ENCODE measurements at regions not wholly inside any gene's neighbourhood (a gene's known extent, or its start where the extent isn't known, plus 50 kb on each side); places are given as distances from the start of the nearest gene placed in this dataset.
A peak's percentile ranks its signal among the peaks of the same experiment; 100 is the strongest.
"Not testable (repeated sequence)": the region's sequence is repeated elsewhere in the genome, so short reads cannot be mapped to it uniquely, and the experiment has no call there.

- Histone ChIP-seq H2BK12ac (ENCODE audit: low read length) (no peak overlapping the region), H3K4me3 (ENCODE audit: low read length in 2 of 2) (no peak overlapping the region), H3K9me3 (replicated peaks in 1 of 2; ENCODE audit: control insufficient read depth in 2 of 2, insufficient read depth in 1 of 2, low read depth in 1 of 2, low read length in 2 of 2) (peaks cover 0 to 2% of the 10 kb centered on the region in 2 donors), H3K18ac (ENCODE audit: low read length) (no peak overlapping the region), H2AK5ac (ENCODE audit: low read depth, low read length) (no peak overlapping the region), H4K91ac (ENCODE audit: low read depth, low read length, poor library complexity) (no peak overlapping the region), H2BK15ac (ENCODE audit: low read length) (no peak overlapping the region), H2BK120ac (ENCODE audit: low read depth, low read length) (no peak overlapping the region), H3K4ac (ENCODE audit: low read length) (no peak overlapping the region), H3K27ac (replicated peaks; ENCODE audit: low read length) (no peak overlapping the region), H4K8ac (ENCODE audit: low read depth, low read length) (no peak overlapping the region), H3K79me1 (ENCODE audit: low read depth, low read length) (peaks cover 2% of the 10 kb centered on the region), H3K23ac (ENCODE audit: low read depth, low read length, poor library complexity) (no peak overlapping the region), H3K9ac (ENCODE audit: low read depth, low read length, poor library complexity) (no peak overlapping the region), H2AFZ (ENCODE audit: low read length) (no peak overlapping the region), H2BK5ac (ENCODE audit: low read length) (no peak overlapping the region), H3K36me3 (replicated peaks in 1 of 2; ENCODE audit: control insufficient read depth in 2 of 2, insufficient read depth in 2 of 2, low read length in 2 of 2) (no peaks in the 10 kb centered on the region), H3K4me2 (ENCODE audit: insufficient read depth, low read length, poor library complexity, severe bottlenecking) (no peak overlapping the region), H3K27me3 (ENCODE audit: control insufficient read depth in 3 of 3, insufficient read depth in 3 of 3, low read depth in 1 of 3, low read length in 3 of 3) (no peaks in the 10 kb centered on the region), H3K4me1 (ENCODE audit: control insufficient read depth in 2 of 2, insufficient read depth in 1 of 2, low read depth in 1 of 2, low read length in 2 of 2) (peaks cover 0 to 7% of the 10 kb centered on the region in 2 donors), H3K14ac (ENCODE audit: low read length) (no peak overlapping the region)
- DNase-seq (ENCODE audit: low spot score) = no peak
- no CpG with 5 or more reads among the region's 6 CpGs for WGBS, 2 donors (ENCODE audit: extremely low coverage in 2 of 2, insufficient read length in 2 of 2, insufficient replicate concordance in 1 of 2)
Observed at GRCh38 chr15:62868507-62868906, 174.0 kb upstream of the TPM1 start.

GRCh38 chr15:62869116-62869515 lies 173.4 kb upstream of the TPM1 start:
- no peak for DNase-seq (ENCODE audit: low spot score)
- no peak overlapping the region for H4K91ac ChIP-seq (ENCODE audit: low read depth, low read length, poor library complexity)

GRCh38 chr15:62870216-62870615 lies 172.3 kb upstream of the TPM1 start:
- no peak overlapping the region for H3K4ac ChIP-seq (ENCODE audit: low read length)
- H3K18ac ChIP-seq (ENCODE audit: low read length) = no peak overlapping the region
- H3K4me2 ChIP-seq (ENCODE audit: insufficient read depth, low read length, poor library complexity, severe bottlenecking) = no peak overlapping the region
- H2BK15ac ChIP-seq (ENCODE audit: low read length) = no peak overlapping the region
- H2AK5ac ChIP-seq (ENCODE audit: low read depth, low read length) = no peak overlapping the region
- H3K4me1 ChIP-seq (ENCODE audit: control insufficient read depth in 2 of 2, insufficient read depth in 1 of 2, low read depth in 1 of 2, low read length in 2 of 2) = peaks cover 0 to 9% of the 10 kb centered on the region in 2 donors
- no peak overlapping the region for H2BK5ac ChIP-seq (ENCODE audit: low read length)
- H3K9me3 ChIP-seq (replicated peaks in 1 of 2; ENCODE audit: control insufficient read depth in 2 of 2, insufficient read depth in 1 of 2, low read depth in 1 of 2, low read length in 2 of 2) = peaks cover 0 to 2% of the 10 kb centered on the region in 2 donors
- H3K79me1 ChIP-seq (ENCODE audit: low read depth, low read length) = peaks cover 2% of the 10 kb centered on the region
- H2BK12ac ChIP-seq (ENCODE audit: low read length) = no peak overlapping the region
- no peak overlapping the region for H3K9ac ChIP-seq (ENCODE audit: low read depth, low read length, poor library complexity)
- no CpG with 5 or more reads among the region's 2 CpGs for WGBS, 2 donors (ENCODE audit: extremely low coverage in 2 of 2, insufficient read length in 2 of 2, insufficient replicate concordance in 1 of 2)
- H3K4me3 ChIP-seq (ENCODE audit: low read length in 2 of 2) = no peak overlapping the region
- no peak overlapping the region for H2BK120ac ChIP-seq (ENCODE audit: low read depth, low read length)
- H3K36me3 ChIP-seq (replicated peaks in 1 of 2; ENCODE audit: control insufficient read depth in 2 of 2, insufficient read depth in 2 of 2, low read length in 2 of 2) = no peaks in the 10 kb centered on the region
- H4K91ac ChIP-seq (ENCODE audit: low read depth, low read length, poor library complexity) = no peak overlapping the region
- H2AFZ ChIP-seq (ENCODE audit: low read length) = no peak overlapping the region
- no peak overlapping the region for H4K8ac ChIP-seq (ENCODE audit: low read depth, low read length)
- no peak overlapping the region for H3K27ac ChIP-seq (replicated peaks; ENCODE audit: low read length)
- no peak overlapping the region for H3K14ac ChIP-seq (ENCODE audit: low read length)
- no peak for DNase-seq (ENCODE audit: low spot score)
- H3K27me3 ChIP-seq (ENCODE audit: control insufficient read depth in 3 of 3, insufficient read depth in 3 of 3, low read depth in 1 of 3, low read length in 3 of 3) = no peaks in the 10 kb centered on the region
- H3K23ac ChIP-seq (ENCODE audit: low read depth, low read length, poor library complexity) = no peak overlapping the region

More at GRCh38 chr15:62869116-62869515, 173.4 kb upstream of the TPM1 start:
- Histone ChIP-seq H2BK12ac (ENCODE audit: low read length) (no peak overlapping the region), H2AK5ac (ENCODE audit: low read depth, low read length) (no peak overlapping the region), H3K18ac (ENCODE audit: low read length) (peak overlapping the region; percentile 85), H3K14ac (ENCODE audit: low read length) (no peak overlapping the region), H3K9me3 (replicated peaks in 1 of 2; ENCODE audit: control insufficient read depth in 2 of 2, insufficient read depth in 1 of 2, low read depth in 1 of 2, low read length in 2 of 2) (peaks cover 0 to 2% of the 10 kb centered on the region in 2 donors), H3K27me3 (ENCODE audit: control insufficient read depth in 3 of 3, insufficient read depth in 3 of 3, low read depth in 1 of 3, low read length in 3 of 3) (no peaks in the 10 kb centered on the region), H3K27ac (replicated peaks; ENCODE audit: low read length) (no peak overlapping the region), H3K4me3 (ENCODE audit: low read length in 2 of 2) (no peak overlapping the region), H2BK15ac (ENCODE audit: low read length) (no peak overlapping the region), H2BK5ac (ENCODE audit: low read length) (no peak overlapping the region), H2BK120ac (ENCODE audit: low read depth, low read length) (no peak overlapping the region), H3K4ac (ENCODE audit: low read length) (no peak overlapping the region), H3K4me2 (ENCODE audit: insufficient read depth, low read length, poor library complexity, severe bottlenecking) (no peak overlapping the region), H3K79me1 (ENCODE audit: low read depth, low read length) (peaks cover 2% of the 10 kb centered on the region), H4K8ac (ENCODE audit: low read depth, low read length) (no peak overlapping the region), H2AFZ (ENCODE audit: low read length) (no peak overlapping the region), H3K9ac (ENCODE audit: low read depth, low read length, poor library complexity) (no peak overlapping the region), H3K36me3 (replicated peaks in 1 of 2; ENCODE audit: control insufficient read depth in 2 of 2, insufficient read depth in 2 of 2, low read length in 2 of 2) (no peaks in the 10 kb centered on the region), H3K4me1 (ENCODE audit: control insufficient read depth in 2 of 2, insufficient read depth in 1 of 2, low read depth in 1 of 2, low read length in 2 of 2) (peaks cover 0 to 7% of the 10 kb centered on the region in 2 donors), H3K23ac (ENCODE audit: low read depth, low read length, poor library complexity) (no peak overlapping the region)
- WGBS, 2 donors (ENCODE audit: extremely low coverage in 2 of 2, insufficient read length in 2 of 2, insufficient replicate concordance in 1 of 2) = no CpG with 5 or more reads among the region's 2 CpGs

GRCh38 chr15:62870701-62871100 lies 171.8 kb upstream of the TPM1 start:
- H4K8ac ChIP-seq (ENCODE audit: low read depth, low read length); H2BK12ac ChIP-seq (ENCODE audit: low read length); DNase-seq (ENCODE audit: low spot score); H3K4me2 ChIP-seq (ENCODE audit: insufficient read depth, low read length, poor library complexity, severe bottlenecking); H3K27me3 ChIP-seq (ENCODE audit: control insufficient read depth in 3 of 3, insufficient read depth in 3 of 3, low read depth in 1 of 3, low read length in 3 of 3); H3K9me3 ChIP-seq (replicated peaks in 1 of 2; ENCODE audit: control insufficient read depth in 2 of 2, insufficient read depth in 1 of 2, low read depth in 1 of 2, low read length in 2 of 2); H2AK5ac ChIP-seq (ENCODE audit: low read depth, low read length); H3K18ac ChIP-seq (ENCODE audit: low read length); H2BK120ac ChIP-seq (ENCODE audit: low read depth, low read length); H2BK5ac ChIP-seq (ENCODE audit: low read length); H3K4me3 ChIP-seq (ENCODE audit: low read length in 2 of 2); H3K23ac ChIP-seq (ENCODE audit: low read depth, low read length, poor library complexity); H3K9ac ChIP-seq (ENCODE audit: low read depth, low read length, poor library complexity); H3K14ac ChIP-seq (ENCODE audit: low read length); H3K79me1 ChIP-seq (ENCODE audit: low read depth, low read length); H2BK15ac ChIP-seq (ENCODE audit: low read length); H3K27ac ChIP-seq (replicated peaks; ENCODE audit: low read length); H3K4ac ChIP-seq (ENCODE audit: low read length); H4K91ac ChIP-seq (ENCODE audit: low read depth, low read length, poor library complexity); H2AFZ ChIP-seq (ENCODE audit: low read length); H3K36me3 ChIP-seq (replicated peaks in 1 of 2; ENCODE audit: control insufficient read depth in 2 of 2, insufficient read depth in 2 of 2, low read length in 2 of 2): not testable (repeated sequence)
- peaks cover 0 to 14% of the 10 kb centered on the region in 2 donors for H3K4me1 ChIP-seq (ENCODE audit: control insufficient read depth in 2 of 2, insufficient read depth in 1 of 2, low read depth in 1 of 2, low read length in 2 of 2)
- WGBS, 2 donors (ENCODE audit: extremely low coverage in 2 of 2, insufficient read length in 2 of 2, insufficient replicate concordance in 1 of 2) = no CpG with 5 or more reads among the region's 3 CpGs
